Medulla oblongata (tissue), 1 donor: ENCODE measurements at regions not wholly inside any gene's neighbourhood (a gene's known extent, or its start where the extent isn't known, plus 50 kb on each side); places are given as distances from the start of the nearest gene placed in this dataset.

Experiments used
- DNase-seq: peaks from one replicate; pipeline ENCODE4 v3.0.0-alpha.2; 2015; ENCODE audit errors: extremely low spot score

- DNase-seq, result no peak
Observed at GRCh38 chr9:2448193-2448738, 173.3 kb upstream of the VLDLR start.

- no peak for DNase-seq
Observed at GRCh38 chr9:2453106-2453505, 168.5 kb upstream of the VLDLR start.

GRCh38 chr9:2453701-2454100, 167.9 kb upstream of the VLDLR start:
- no peak for DNase-seq

GRCh38 chr9:2459756-2460155, 161.8 kb upstream of the VLDLR start:
- peak; percentile 41 for DNase-seq

- no peak for DNase-seq
Observed at GRCh38 chr9:2461892-2462291, 159.7 kb upstream of the VLDLR start.

- no peak for DNase-seq
Observed at GRCh38 chr9:2464624-2465023, 157.0 kb upstream of the VLDLR start.

- DNase-seq, result no peak
Observed at GRCh38 chr9:2465516-2465915, 156.1 kb upstream of the VLDLR start.

GRCh38 chr9:2465921-2466460, 155.6 kb upstream of the VLDLR start:
- no peak for DNase-seq

GRCh38 chr9:2466703-2467102, 154.9 kb upstream of the VLDLR start:
- DNase-seq, result no peak

GRCh38 chr9:2469681-2470221, 151.8 kb upstream of the VLDLR start:
- DNase-seq, result peak; percentile 25

GRCh38 chr9:2473681-2474080, 147.9 kb upstream of the VLDLR start:
- no peak for DNase-seq

- no peak for DNase-seq
Observed at GRCh38 chr9:2477755-2478154, 143.8 kb upstream of the VLDLR start.

- DNase-seq, result no peak
Observed at GRCh38 chr9:2478421-2478820, 143.2 kb upstream of the VLDLR start.

GRCh38 chr9:2479056-2479565, 142.5 kb upstream of the VLDLR start:
- DNase-seq, result no peak

- no peak for DNase-seq
Observed at GRCh38 chr9:2480255-2480837, 141.2 kb upstream of the VLDLR start.

- DNase-seq, result no peak
Observed at GRCh38 chr9:2481216-2481615, 140.4 kb upstream of the VLDLR start.

- DNase-seq, result no peak
Observed at GRCh38 chr9:2486988-2487387, 134.6 kb upstream of the VLDLR start.

GRCh38 chr9:2489838-2490314, 131.7 kb upstream of the VLDLR start:
- DNase-seq, result no peak

GRCh38 chr9:2492161-2492560, 129.4 kb upstream of the VLDLR start:
- no peak for DNase-seq

GRCh38 chr9:2493109-2493508, 128.5 kb upstream of the VLDLR start:
- DNase-seq, result no peak

- no peak for DNase-seq
Observed at GRCh38 chr9:2493529-2493928, 128.1 kb upstream of the VLDLR start.

- no peak for DNase-seq
Observed at GRCh38 chr9:2494562-2494961, 127.0 kb upstream of the VLDLR start.
